Neural cell (in vitro differentiated cells): ENCODE measurements at regions not wholly inside any gene's neighbourhood (a gene's known extent, or its start where the extent isn't known, plus 50 kb on each side); places are given as distances from the start of the nearest gene placed in this dataset.

Source experiments
- POLR2AphosphoS5 ChIP-seq: IDR thresholded peaks from 2 replicates; pipeline ENCODE4 v1.6.1; 2012
- RAD21 ChIP-seq: fragments of 450-650 bp; conservative IDR thresholded peaks from 2 replicates; pipeline ENCODE4 v1.6.1; 2014; ENCODE audit warnings: antibody characterized with exemption, mild to moderate bottlenecking, moderate library complexity
- TF ChIP-seq, protein P1 (sequence below): fragments of 450-650 bp; IDR thresholded peaks from 2 replicates; pipeline ENCODE4 v1.5.1; 2014; ENCODE audit warnings: antibody characterized with exemption, mild to moderate bottlenecking, moderate library complexity; ENCODE audit not compliant: poor library complexity, severe bottlenecking

DNA sequence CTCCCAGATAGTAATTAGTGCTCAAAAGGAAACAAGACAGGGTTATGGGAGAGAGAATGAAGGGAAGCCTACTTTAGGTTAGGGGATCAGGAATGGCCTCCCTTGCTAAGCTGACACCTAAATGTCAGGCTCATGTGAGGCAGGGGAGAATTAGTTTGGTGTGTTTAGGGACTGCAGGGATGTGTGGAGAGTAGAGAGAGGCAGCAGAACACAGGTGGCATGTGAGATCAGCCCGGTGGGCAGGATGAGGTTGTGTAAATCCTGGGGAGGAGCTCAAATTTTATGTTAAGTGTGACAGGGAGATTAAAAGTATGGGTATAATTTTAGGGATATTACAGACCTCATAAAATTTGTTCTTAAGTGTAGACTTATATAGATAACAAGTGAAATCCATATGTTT, 56.2 kb upstream of the ZNF438 start:
- TF ChIP-seq, protein P1, sequence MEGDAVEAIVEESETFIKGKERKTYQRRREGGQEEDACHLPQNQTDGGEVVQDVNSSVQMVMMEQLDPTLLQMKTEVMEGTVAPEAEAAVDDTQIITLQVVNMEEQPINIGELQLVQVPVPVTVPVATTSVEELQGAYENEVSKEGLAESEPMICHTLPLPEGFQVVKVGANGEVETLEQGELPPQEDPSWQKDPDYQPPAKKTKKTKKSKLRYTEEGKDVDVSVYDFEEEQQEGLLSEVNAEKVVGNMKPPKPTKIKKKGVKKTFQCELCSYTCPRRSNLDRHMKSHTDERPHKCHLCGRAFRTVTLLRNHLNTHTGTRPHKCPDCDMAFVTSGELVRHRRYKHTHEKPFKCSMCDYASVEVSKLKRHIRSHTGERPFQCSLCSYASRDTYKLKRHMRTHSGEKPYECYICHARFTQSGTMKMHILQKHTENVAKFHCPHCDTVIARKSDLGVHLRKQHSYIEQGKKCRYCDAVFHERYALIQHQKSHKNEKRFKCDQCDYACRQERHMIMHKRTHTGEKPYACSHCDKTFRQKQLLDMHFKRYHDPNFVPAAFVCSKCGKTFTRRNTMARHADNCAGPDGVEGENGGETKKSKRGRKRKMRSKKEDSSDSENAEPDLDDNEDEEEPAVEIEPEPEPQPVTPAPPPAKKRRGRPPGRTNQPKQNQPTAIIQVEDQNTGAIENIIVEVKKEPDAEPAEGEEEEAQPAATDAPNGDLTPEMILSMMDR, result no peak
- TF ChIP-seq RAD21 (no peak), POLR2AphosphoS5 (no peak)
